Vagina (tissue), 2 donors: ENCODE measurements at regions not wholly inside any gene's neighbourhood (a gene's known extent, or its start where the extent isn't known, plus 50 kb on each side); places are given as distances from the start of the nearest gene placed in this dataset.

Experiments used
- POLR2A ChIP-seq, 2 donors: fragments of 450-650 bp; IDR thresholded peaks; one replicate each; pipeline ENCODE4 v1.6.1; 2017; ENCODE audit warnings: antibody characterized with exemption in 2 of 2, mild to moderate bottlenecking in 2 of 2, moderate library complexity in 2 of 2
- POLR2AphosphoS5 ChIP-seq, 2 donors: sonication (generic); formaldehyde crosslinking; IDR thresholded peaks; one replicate each; pipeline ENCODE4 v1.9.0; 2017; ENCODE audit warnings: antibody characterized with exemption in 2 of 2, mild to moderate bottlenecking in 2 of 2, low read depth in 1 of 2; ENCODE audit not compliant: insufficient read depth in 1 of 2
- TF ChIP-seq, protein P1 (sequence below), 3 experiments: fragments of 450-650 bp in 2 of 3; fragments of 200-600 bp in 1 of 3; sonication (generic) in 1 of 3; IDR thresholded peaks; one replicate each; pipeline ENCODE4 v1.5.1; 2017 to 2019; ENCODE audit warnings: antibody characterized with exemption in 3 of 3, mild to moderate bottlenecking in 2 of 3, moderate library complexity in 2 of 3

DNA sequence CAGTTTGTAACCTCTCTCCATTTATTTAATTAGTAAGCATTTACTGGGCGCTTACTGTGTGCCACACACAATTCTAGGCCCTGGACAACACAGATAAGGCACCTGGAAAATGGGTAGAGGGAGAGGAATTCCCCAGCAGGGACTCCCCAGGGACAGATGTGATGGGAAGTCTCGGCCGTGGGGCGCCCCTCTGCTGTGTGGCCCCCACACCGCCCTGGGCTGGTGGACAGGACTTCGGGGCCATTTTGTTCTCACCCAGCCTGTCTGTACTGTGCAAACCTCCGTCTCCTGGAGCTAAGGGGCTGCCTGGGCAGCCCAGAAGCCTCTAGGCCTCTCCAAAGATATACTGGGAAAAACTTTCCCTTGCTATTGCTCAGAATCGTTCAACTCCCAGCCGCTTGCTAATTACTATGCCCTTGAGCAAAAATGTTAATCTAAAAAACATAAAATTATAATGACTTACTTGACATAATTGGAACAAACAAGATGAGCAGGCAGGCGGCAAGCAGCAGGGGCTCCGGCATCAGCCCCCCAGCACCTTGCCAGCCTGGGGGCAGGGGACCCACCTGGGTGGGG lies 64.4 kb upstream of the NCOR2 start:
- TF ChIP-seq, protein P1, sequence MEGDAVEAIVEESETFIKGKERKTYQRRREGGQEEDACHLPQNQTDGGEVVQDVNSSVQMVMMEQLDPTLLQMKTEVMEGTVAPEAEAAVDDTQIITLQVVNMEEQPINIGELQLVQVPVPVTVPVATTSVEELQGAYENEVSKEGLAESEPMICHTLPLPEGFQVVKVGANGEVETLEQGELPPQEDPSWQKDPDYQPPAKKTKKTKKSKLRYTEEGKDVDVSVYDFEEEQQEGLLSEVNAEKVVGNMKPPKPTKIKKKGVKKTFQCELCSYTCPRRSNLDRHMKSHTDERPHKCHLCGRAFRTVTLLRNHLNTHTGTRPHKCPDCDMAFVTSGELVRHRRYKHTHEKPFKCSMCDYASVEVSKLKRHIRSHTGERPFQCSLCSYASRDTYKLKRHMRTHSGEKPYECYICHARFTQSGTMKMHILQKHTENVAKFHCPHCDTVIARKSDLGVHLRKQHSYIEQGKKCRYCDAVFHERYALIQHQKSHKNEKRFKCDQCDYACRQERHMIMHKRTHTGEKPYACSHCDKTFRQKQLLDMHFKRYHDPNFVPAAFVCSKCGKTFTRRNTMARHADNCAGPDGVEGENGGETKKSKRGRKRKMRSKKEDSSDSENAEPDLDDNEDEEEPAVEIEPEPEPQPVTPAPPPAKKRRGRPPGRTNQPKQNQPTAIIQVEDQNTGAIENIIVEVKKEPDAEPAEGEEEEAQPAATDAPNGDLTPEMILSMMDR (IDR thresholded peaks at IDR 0.05): no peak
- TF ChIP-seq POLR2A (IDR thresholded peaks at IDR 0.05): no peak
- TF ChIP-seq POLR2AphosphoS5 (IDR thresholded peaks at IDR 0.05; ENCODE audit: insufficient read depth in 1 of 2, low read depth in 1 of 2): no peak
